Hepatocyte (in vitro differentiated cells): ENCODE measurements at regions not wholly inside any gene's neighbourhood (a gene's known extent, or its start where the extent isn't known, plus 50 kb on each side); places are given as distances from the start of the nearest gene placed in this dataset.

Experiments used
- DNase-seq: peaks from one replicate; pipeline ENCODE4 v3.0.0-alpha.2; 2016; ENCODE audit warnings: low spot score
- H2AFZ ChIP-seq: fragments of 200-600 bp; sonication (generic); 2 replicates; pipeline ENCODE4 v1.6.0; 2016; ENCODE audit warnings: antibody characterized with exemption, mild to moderate bottlenecking
- H3K27ac ChIP-seq: fragments of 200-600 bp; sonication (generic); 2 replicates; pipeline ENCODE4 v1.5.1; 2016; ENCODE audit warnings: mild to moderate bottlenecking
- H3K27me3 ChIP-seq: fragments of 200-600 bp; sonication (generic); 2 replicates; pipeline ENCODE4 v1.6.1; 2016
- H3K36me3 ChIP-seq: fragments of 200-600 bp; sonication (generic); replicated peaks from 2 replicates; pipeline ENCODE4 v1.5.1; 2016; ENCODE audit warnings: low read depth; ENCODE audit not compliant: insufficient read depth
- H3K4me1 ChIP-seq: fragments of 200-600 bp; sonication (generic); 2 replicates; pipeline ENCODE4 v1.5.1; 2016; ENCODE audit warnings: mild to moderate bottlenecking, moderate library complexity; ENCODE audit not compliant: insufficient read depth
- H3K4me2 ChIP-seq: fragments of 200-600 bp; sonication (generic); 2 replicates; pipeline ENCODE4 v1.6.0; 2016
- H3K4me3 ChIP-seq: fragments of 200-600 bp; sonication (generic); 2 replicates; pipeline ENCODE4 v1.5.1; 2016; ENCODE audit warnings: mild to moderate bottlenecking
- H3K79me2 ChIP-seq: fragments of 200-600 bp; sonication (generic); 2 replicates; pipeline ENCODE4 v1.6.0; 2017; ENCODE audit warnings: mild to moderate bottlenecking
- H3K9me2 ChIP-seq: fragments of 200-600 bp; sonication (generic); replicated peaks from 2 replicates; pipeline ENCODE4 v1.6.0; 2017; ENCODE audit warnings: mild to moderate bottlenecking; ENCODE audit not compliant: insufficient read depth
- H3K9me3 ChIP-seq: fragments of 200-600 bp; sonication (generic); 2 replicates; pipeline ENCODE4 v1.5.1; 2016; ENCODE audit warnings: low read depth, mild to moderate bottlenecking
- H4K20me1 ChIP-seq: fragments of 200-600 bp; sonication (generic); 2 replicates; pipeline ENCODE4 v1.6.0; 2016; ENCODE audit warnings: mild to moderate bottlenecking; ENCODE audit not compliant: insufficient read depth, poor library complexity, severe bottlenecking
- CTCF ChIP-seq: fragments of 200-600 bp; sonication (generic); IDR thresholded peaks from 2 replicates; pipeline ENCODE4 v1.5.1; 2016; ENCODE audit warnings: antibody characterized with exemption, mild to moderate bottlenecking; ENCODE audit not compliant: poor library complexity
- EZH2 ChIP-seq: fragments of 200-600 bp; sonication (generic); IDR thresholded peaks from 2 replicates; pipeline ENCODE4 v1.6.1; 2016; ENCODE audit warnings: antibody characterized with exemption, mild to moderate bottlenecking, borderline replicate concordance
- EZH2phosphoT487 ChIP-seq: fragments of 200-600 bp; sonication (generic); IDR thresholded peaks from one replicate; pipeline ENCODE4 v1.6.1; 2018; ENCODE audit warnings: antibody characterized with exemption, mild to moderate bottlenecking, low read depth, moderate library complexity; ENCODE audit not compliant: unreplicated experiment, severe bottlenecking
- WGBS: methylation state at CpG from one replicate; pipeline ENCODE4 v1.1.6; 2016; ENCODE audit warnings: low lambda C conversion rate; ENCODE audit errors: missing lambda C conversion rate; 5-methylcytosine and 5-hydroxymethylcytosine counted together

- WGBS = 97% methylated on average over 9 of the region's 9 CpGs
These were observed 533.4 kb downstream of the MATN1 start for GRCh38 chr1:30189818-30190500.

GRCh38 chr1:30188999-30189398 lies 534.4 kb downstream of the MATN1 start:
- WGBS = 100% methylated on average over 2 of the region's 2 CpGs

More at GRCh38 chr1:30189818-30190500, 533.4 kb downstream of the MATN1 start:
- Histone ChIP-seq H3K9me3 (no peaks in the 10 kb centered on the region), H4K20me1 (no peaks in the 10 kb centered on the region), H2AFZ (no peak overlapping the region), H3K9me2 (no peaks in the 10 kb centered on the region), H3K27me3 (peaks cover 14% of the 10 kb centered on the region), H3K36me3 (no peaks in the 10 kb centered on the region), H3K79me2 (no peaks in the 10 kb centered on the region), H3K4me2 (no peak overlapping the region), H3K4me1 (peaks cover 4% of the 10 kb centered on the region), H3K4me3 (no peak overlapping the region), H3K27ac (no peak overlapping the region)
- no peak for TF ChIP-seq EZH2phosphoT487
- TF ChIP-seq CTCF = no peak
- TF ChIP-seq EZH2 = no peak
- no peak for DNase-seq

GRCh38 chr1:30188329-30188728 lies 535.1 kb downstream of the MATN1 start:
- WGBS = 73% methylated on average over 6 of the region's 6 CpGs
- peaks cover 4% of the 10 kb centered on the region for H3K4me1 ChIP-seq
- H3K4me2 ChIP-seq = no peak overlapping the region
- no peaks in the 10 kb centered on the region for H3K9me2 ChIP-seq
- no peak overlapping the region for H2AFZ ChIP-seq
- no peak for TF ChIP-seq EZH2phosphoT487
- TF ChIP-seq EZH2 = no peak
- no peak for TF ChIP-seq CTCF
- H3K27ac ChIP-seq = no peak overlapping the region
- no peak for DNase-seq
- no peaks in the 10 kb centered on the region for H4K20me1 ChIP-seq
- peaks cover 19% of the 10 kb centered on the region for H3K27me3 ChIP-seq
- H3K4me3 ChIP-seq = no peak overlapping the region
- no peaks in the 10 kb centered on the region for H3K9me3 ChIP-seq
- H3K79me2 ChIP-seq = no peaks in the 10 kb centered on the region
- no peaks in the 10 kb centered on the region for H3K36me3 ChIP-seq

More at GRCh38 chr1:30188999-30189398, 534.4 kb downstream of the MATN1 start:
- Histone ChIP-seq H3K4me3 (no peak overlapping the region), H3K27me3 (peaks cover 19% of the 10 kb centered on the region), H3K27ac (no peak overlapping the region), H3K79me2 (no peaks in the 10 kb centered on the region), H3K9me3 (no peaks in the 10 kb centered on the region), H3K4me2 (no peak overlapping the region), H3K4me1 (peaks cover 4% of the 10 kb centered on the region), H2AFZ (no peak overlapping the region), H4K20me1 (no peaks in the 10 kb centered on the region), H3K9me2 (no peaks in the 10 kb centered on the region), H3K36me3 (no peaks in the 10 kb centered on the region)
- TF ChIP-seq EZH2phosphoT487 (no peak), CTCF (no peak), EZH2 (no peak)
- DNase-seq = no peak
